ENCODE measurements at regions not wholly inside any gene's neighbourhood (a gene's known extent, or its start where the extent isn't known, plus 50 kb on each side); places are given as distances from the start of the nearest gene placed in this dataset.

GRCh38 chr7:54811041-54811845 lies 52.2 kb upstream of the SEC61G start:
- peak overlapping the region; percentile 70 to 97; a peak in 3 of 4 replicates for H4K8ac ChIP-seq (ENCODE audit: low read depth in 2 of 2, low read length in 2 of 2)
- peak overlapping the region; percentile 88; the same call in 1 of the 3 replicates for H2BK15ac ChIP-seq (ENCODE audit: low read depth, low read length)
- peak overlapping the region; percentile 93 for H4K91ac ChIP-seq (ENCODE audit: insufficient read depth, low read depth, low read length)
- no peaks in the 10 kb centered on the region for H3K27me3 ChIP-seq (ENCODE audit: control insufficient read depth, insufficient read depth, low read length)
- H3K23ac ChIP-seq (ENCODE audit: low read depth, low read length): peak overlapping the region; percentile 97
- H2BK120ac ChIP-seq (ENCODE audit: low read depth, low read length): peak overlapping the region; percentile 97
- ChIA-PET POLR2A (ENCODE audit: unreplicated experiment) (interaction anchor here (0.5 kb wide), 1 partner anchor 122 kb away, joined by 6 read pairs; no protein-coding TSS in a partner anchor), CTCF (no interaction called here)
- peak overlapping the region; percentile 70 for H3K4me2 ChIP-seq (ENCODE audit: low read depth, low read length)
- peak overlapping the region; percentile 97 for H3K56ac ChIP-seq (ENCODE audit: extremely low read depth, insufficient read depth, low read length)
- dilution Hi-C loops (cut with HindIII; ENCODE audit: low sequenced_read_pairs, unreplicated experiment) (no loop called here), intact Hi-C loops (cut with micrococcal nuclease) (loop anchor here (1.0 kb wide), 1 partner anchor 254 kb away; no protein-coding TSS in a partner anchor), in situ Hi-C loops (cut with MboI; ENCODE audit: low sequenced_read_pairs) (no loop called here)
- peak overlapping the region; percentile 91 for H2AK5ac ChIP-seq (ENCODE audit: low read depth, low read length)
- no peaks in the 10 kb centered on the region for H3K79me1 ChIP-seq (ENCODE audit: low read depth in 1 of 2, low read length in 2 of 2)
- H3K27ac ChIP-seq (ENCODE audit: insufficient read depth, low read length): peak overlapping the region; percentile 96
- no peaks in the 10 kb centered on the region; the same call in 1 of the 2 replicates for H3K9me1 ChIP-seq (ENCODE audit: insufficient read depth, low read length)
- H3K4ac ChIP-seq (ENCODE audit: low read depth, low read length): peak overlapping the region; percentile 97
- BruUV-seq (replicated peaks): no TSS peak
- peak overlapping the region; percentile 38; the same call in 1 of the 2 replicates for H3K9ac ChIP-seq (ENCODE audit: low read depth, low read length)
- no peak overlapping the region for H3K4me3 ChIP-seq (ENCODE audit: insufficient read depth, low read depth, low read length)
- H4K5ac ChIP-seq (ENCODE audit: low read depth, low read length): peak overlapping the region; percentile 55
- peak overlapping the region; percentile 100 for H2BK5ac ChIP-seq (ENCODE audit: low read depth, low read length, poor library complexity, severe bottlenecking)
- no CpG with 5 or more reads among the region's 5 CpGs for WGBS, 2 experiments (ENCODE audit: extremely low coverage in 2 of 2, insufficient read length in 1 of 2)
- H2BK20ac ChIP-seq (ENCODE audit: low read depth, low read length): peak overlapping the region; percentile 94
- H3K9me3 ChIP-seq (ENCODE audit: control insufficient read depth, insufficient read depth, low read length): peaks cover 3% of the 10 kb centered on the region; the same call in 1 of the 2 replicates
- peak overlapping the region; percentile 69 for H2AFZ ChIP-seq (replicated peaks; ENCODE audit: low read length, poor library complexity)
- H3K4me1 ChIP-seq (ENCODE audit: control insufficient read depth, insufficient read depth, low read length): peaks cover 16% of the 10 kb centered on the region
- H2AK9ac ChIP-seq (replicated peaks; ENCODE audit: low read depth, low read length, poor library complexity): peak overlapping the region; percentile 76
- H3K14ac ChIP-seq (replicated peaks; ENCODE audit: low read depth, low read length): peak overlapping the region; percentile 94
- DNase-seq: peak; percentile 94
- H4K20me1 ChIP-seq (ENCODE audit: insufficient read depth, low read length): no peaks in the 10 kb centered on the region
- ATAC-seq (ENCODE audit: low read depth): peak; percentile 77
- H3K36me3 ChIP-seq (ENCODE audit: control insufficient read depth, insufficient read depth, low read length): no peaks in the 10 kb centered on the region
- peak overlapping the region; percentile 81 for H3K18ac ChIP-seq (ENCODE audit: low read depth, low read length)
- no peak for TF ChIP-seq RFX5 (IDR thresholded peaks at IDR 0.05; ENCODE audit: low read depth, low read length)
- TF ChIP-seq FOS (IDR thresholded peaks at IDR 0.05; ENCODE audit: low read depth, low read length): no peak
- no peak for TF ChIP-seq RAD21 (IDR thresholded peaks at IDR 0.05; ENCODE audit: low read length)
- no peak for TF ChIP-seq NFE2L2 (IDR thresholded peaks at IDR 0.05; ENCODE audit: low read depth, low read length)
- TF ChIP-seq CHD1 (IDR thresholded peaks at IDR 0.05; ENCODE audit: low read depth, low read length): no peak
- no peak for TF ChIP-seq RCOR1 (IDR thresholded peaks at IDR 0.05; ENCODE audit: insufficient replicate concordance, low read length)
- TF ChIP-seq MAFK (IDR thresholded peaks at IDR 0.05; ENCODE audit: low read depth, low read length): no peak
- no peak for TF ChIP-seq MXI1 (IDR thresholded peaks at IDR 0.05; ENCODE audit: borderline replicate concordance, low read depth, low read length)
- TF ChIP-seq BHLHE40 (IDR thresholded peaks at IDR 0.05; ENCODE audit: low read depth, low read length): no peak
- TF ChIP-seq SMC3 (IDR thresholded peaks at IDR 0.05; ENCODE audit: low read depth, low read length): no peak
- no peak for TF ChIP-seq ELK1 (IDR thresholded peaks at IDR 0.05; ENCODE audit: borderline replicate concordance, low read depth, low read length)
- no peak for TF ChIP-seq CTCF (conservative IDR thresholded peaks at IDR 0.05; ENCODE audit: low read depth, low read length)
- no peak for TF ChIP-seq CEBPB (IDR thresholded peaks at IDR 0.05; ENCODE audit: low read depth, low read length)
- TF ChIP-seq MAZ (IDR thresholded peaks at IDR 0.05; ENCODE audit: borderline replicate concordance, low read depth, low read length): no peak
- no peak for TF ChIP-seq POLR2A (IDR thresholded peaks at IDR 0.05; ENCODE audit: low read depth, low read length)

Measured in IMR-90 (cell line).